GM18951 (cell line): ENCODE measurements at regions not wholly inside any gene's neighbourhood (a gene's known extent, or its start where the extent isn't known, plus 50 kb on each side); places are given as distances from the start of the nearest gene placed in this dataset.

Experiments
- POLR2A ChIP-seq: IDR thresholded peaks from 4 replicates; pipeline ENCODE4 v1.6.1; 2011; ENCODE audit warnings: mild to moderate bottlenecking; ENCODE audit not compliant: insufficient read length, insufficient read depth; ENCODE audit errors: extremely low read depth
- in situ Hi-C: fragments of 300-500 bp; cut with MboI; formaldehyde crosslinking; loops from one replicate; pipeline ENCODE4 v1.12.0; 2022; ENCODE audit warnings: low sequenced_read_pairs, mixed read lengths, inconsistent platforms; ENCODE audit not compliant: unreplicated experiment

DNA sequence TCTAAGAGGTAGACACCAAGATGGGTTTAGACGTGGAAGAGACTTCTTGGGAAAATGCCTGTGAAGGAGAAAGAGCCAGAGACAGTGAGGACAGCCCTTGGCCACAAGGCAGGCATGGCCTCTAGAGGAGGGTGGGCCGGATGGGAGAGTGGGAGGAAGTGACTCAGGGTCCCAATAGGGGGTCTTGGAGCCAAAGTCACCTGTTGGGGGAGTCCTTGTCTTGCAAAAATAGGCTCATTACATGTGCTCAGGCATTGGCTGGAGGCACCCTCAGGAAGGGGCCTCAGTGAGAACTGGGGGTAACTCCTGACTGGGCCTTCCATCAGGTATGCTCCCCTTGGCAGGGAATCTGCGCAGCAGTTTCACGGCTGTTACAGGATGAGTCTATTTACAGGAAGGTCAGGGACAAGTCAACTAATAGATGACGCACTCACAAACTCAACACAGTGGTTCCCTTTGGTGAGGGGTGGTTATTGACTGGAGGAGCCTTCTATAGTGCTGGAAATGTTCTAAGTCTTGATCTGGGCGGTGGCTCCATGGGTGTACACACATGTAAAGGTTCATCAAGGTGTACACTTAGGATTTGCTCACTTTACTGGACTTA, 259.6 kb downstream of the XXYLT1 start:
- TF ChIP-seq POLR2A, result no peak
- in situ Hi-C loops, result loop anchor here (25.0 kb wide), 1 partner anchor 226 kb away; no protein-coding TSS in a partner anchor

DNA sequence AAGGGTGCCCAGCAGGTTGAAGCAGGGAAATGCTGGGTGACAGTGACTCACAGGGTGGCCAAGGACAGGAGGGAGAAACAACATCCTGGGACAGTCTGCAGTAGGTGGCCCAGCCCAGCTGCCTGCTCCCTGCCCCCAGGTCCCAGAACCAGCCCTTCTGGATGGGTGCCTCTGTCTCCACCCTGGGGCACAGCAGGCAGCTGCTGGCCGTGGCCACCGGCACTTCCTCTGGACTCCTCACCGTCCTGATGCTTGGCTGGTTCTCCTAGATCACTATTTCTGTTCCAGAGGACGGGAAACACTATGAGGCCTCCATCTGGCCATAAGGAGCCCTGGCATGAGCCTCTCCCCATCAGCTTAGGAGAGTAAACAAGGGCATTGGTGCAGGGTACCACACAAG, 258.9 kb downstream of the XXYLT1 start:
- TF ChIP-seq POLR2A, result no peak
- in situ Hi-C loops, result loop anchor here (25.0 kb wide), 1 partner anchor 225 kb away; no protein-coding TSS in a partner anchor

DNA sequence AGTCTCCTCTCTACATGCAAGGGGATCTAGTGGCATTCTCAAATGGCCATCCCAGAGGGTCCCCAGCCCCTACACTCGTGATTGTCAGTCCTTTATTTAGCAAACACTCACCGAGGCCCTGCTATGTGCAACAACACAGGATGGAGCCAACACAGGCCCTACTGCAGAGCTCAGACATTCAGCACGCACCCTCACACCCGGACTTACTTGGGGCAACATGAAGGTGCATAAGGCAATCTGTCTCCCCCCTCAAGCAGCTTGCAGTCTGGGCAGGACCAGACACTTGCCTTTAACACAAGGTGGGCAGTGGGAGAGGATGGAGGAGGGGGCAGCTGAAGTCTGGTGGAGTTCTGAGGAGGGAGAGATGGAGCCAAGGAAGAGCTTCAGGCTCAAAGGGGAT, 258.4 kb downstream of the XXYLT1 start:
- TF ChIP-seq POLR2A, result no peak
- in situ Hi-C loops, result loop anchor here (25.0 kb wide), 1 partner anchor 225 kb away; no protein-coding TSS in a partner anchor

DNA sequence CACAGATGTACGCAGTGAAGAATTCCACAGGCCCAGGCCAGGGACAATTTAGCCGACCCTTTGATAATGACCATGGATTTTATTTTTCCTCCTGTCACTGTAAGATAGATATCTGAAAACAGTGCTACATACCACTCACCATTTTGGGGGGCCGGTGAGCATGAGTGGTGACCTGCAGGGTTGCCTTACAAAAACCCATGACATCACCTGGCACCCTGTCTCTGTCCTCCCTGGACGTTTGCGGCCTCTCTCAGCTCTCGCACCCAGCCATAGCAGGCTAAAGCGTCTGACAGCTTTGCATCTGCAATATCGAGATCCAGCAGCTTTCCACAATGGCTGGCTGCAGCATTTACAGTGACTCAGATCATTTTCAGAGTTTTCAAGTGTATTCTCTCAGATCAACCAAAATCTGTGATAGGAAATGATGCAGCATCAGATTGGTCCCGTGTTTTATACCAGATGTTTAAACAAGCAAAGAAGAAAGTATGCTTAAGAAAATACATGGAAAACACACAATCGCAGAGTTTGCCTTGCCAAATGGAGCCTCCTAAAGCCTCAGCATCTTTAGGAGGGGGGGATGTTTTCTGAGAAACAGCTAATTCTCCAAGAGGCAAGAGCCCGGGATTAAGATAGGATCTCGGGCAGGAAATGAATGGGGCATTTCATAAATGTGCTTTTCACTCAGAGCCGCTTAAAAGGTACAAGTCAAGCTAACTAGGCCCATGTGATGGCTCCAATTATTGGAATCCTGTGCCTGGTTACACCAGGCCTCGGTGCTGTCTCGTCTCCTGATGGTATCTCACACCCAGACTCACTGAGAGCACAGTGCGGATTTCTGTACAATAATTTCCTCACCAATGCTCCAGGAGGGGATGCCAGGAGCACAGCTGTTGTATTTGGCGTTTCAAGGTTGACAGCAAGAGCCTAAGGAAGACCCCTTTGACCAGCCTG, 257.3 kb downstream of the XXYLT1 start:
- in situ Hi-C loops, result loop anchor here (25.0 kb wide), 1 partner anchor 224 kb away; no protein-coding TSS in a partner anchor
- no peak for TF ChIP-seq POLR2A

DNA sequence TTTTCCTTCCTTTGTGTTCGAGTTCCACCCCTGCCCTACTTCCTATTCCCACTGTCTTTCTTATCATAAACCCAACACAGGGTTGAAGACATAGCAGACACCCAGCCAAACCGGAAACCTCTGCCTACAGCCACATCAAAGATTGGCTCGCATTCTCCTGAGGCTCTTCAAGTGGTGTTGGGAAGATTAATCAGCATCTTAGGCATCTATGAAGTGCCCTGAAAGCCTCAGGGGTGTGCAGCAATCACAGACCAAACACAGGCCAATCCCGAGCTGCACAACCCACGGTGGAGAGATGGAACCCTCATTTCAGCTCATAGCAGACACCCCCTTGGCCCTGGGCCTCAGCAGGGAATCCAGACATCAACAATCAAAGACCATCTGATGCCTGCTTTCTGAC, 255.9 kb downstream of the XXYLT1 start:
- in situ Hi-C loops, result loop anchor here (25.0 kb wide), 1 partner anchor 222 kb away; no protein-coding TSS in a partner anchor
- TF ChIP-seq POLR2A, result no peak

DNA sequence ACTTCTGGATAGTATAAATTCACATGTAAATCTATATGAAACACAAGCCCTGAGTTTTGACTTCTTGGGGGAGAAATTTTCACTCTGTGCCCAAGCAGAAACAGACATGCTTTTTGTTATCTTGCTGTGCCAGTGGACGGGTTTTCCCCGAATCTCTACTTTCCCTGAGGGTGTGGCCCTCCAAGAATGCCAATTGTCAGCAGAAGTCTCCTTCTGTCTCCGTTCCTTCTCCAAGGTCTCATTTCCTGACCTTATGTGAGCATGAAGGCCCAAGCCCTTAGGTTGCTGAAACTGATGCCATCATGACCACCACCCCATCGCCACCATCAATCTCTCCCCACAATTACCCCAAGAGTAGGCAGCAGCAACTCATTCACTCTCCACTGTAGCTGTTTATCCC, 253.8 kb downstream of the XXYLT1 start:
- in situ Hi-C loops, result loop anchor here (25.0 kb wide), 1 partner anchor 220 kb away; no protein-coding TSS in a partner anchor
- no peak for TF ChIP-seq POLR2A
